ENCODE measurements at regions not wholly inside any gene's neighbourhood (a gene's known extent, or its start where the extent isn't known, plus 50 kb on each side); places are given as distances from the start of the nearest gene placed in this dataset.
"Not testable (repeated sequence)": the region's sequence is repeated elsewhere in the genome, so short reads cannot be mapped to it uniquely, and the experiment has no call there.

GRCh38 chr2:15820927-15821326 lies 119.4 kb upstream of the MYCN start:
- H3K27ac ChIP-seq: no peak overlapping the region
- H3K4me1 ChIP-seq: no peaks in the 10 kb centered on the region

GRCh38 chr2:15822151-15823044 lies 118.0 kb upstream of the MYCN start:
- H3K79me2 ChIP-seq: no peaks in the 10 kb centered on the region

More at GRCh38 chr2:15820927-15821326, 119.4 kb upstream of the MYCN start:
- no peaks in the 10 kb centered on the region for H3K9me3 ChIP-seq (ENCODE audit: control insufficient read depth, low read length)
- no peaks in the 10 kb centered on the region for H3K36me3 ChIP-seq (ENCODE audit: control insufficient read depth, insufficient read depth, low read length)
- H3K4me3 ChIP-seq (ENCODE audit: low read depth, low read length): no peak overlapping the region
- no peaks in the 10 kb centered on the region for H3K79me2 ChIP-seq
- H3K9ac ChIP-seq: no peak overlapping the region
- no peak overlapping the region for H2AFZ ChIP-seq
- H3K4me2 ChIP-seq (ENCODE audit: low read length): no peak overlapping the region
- TF ChIP-seq, protein P1, sequence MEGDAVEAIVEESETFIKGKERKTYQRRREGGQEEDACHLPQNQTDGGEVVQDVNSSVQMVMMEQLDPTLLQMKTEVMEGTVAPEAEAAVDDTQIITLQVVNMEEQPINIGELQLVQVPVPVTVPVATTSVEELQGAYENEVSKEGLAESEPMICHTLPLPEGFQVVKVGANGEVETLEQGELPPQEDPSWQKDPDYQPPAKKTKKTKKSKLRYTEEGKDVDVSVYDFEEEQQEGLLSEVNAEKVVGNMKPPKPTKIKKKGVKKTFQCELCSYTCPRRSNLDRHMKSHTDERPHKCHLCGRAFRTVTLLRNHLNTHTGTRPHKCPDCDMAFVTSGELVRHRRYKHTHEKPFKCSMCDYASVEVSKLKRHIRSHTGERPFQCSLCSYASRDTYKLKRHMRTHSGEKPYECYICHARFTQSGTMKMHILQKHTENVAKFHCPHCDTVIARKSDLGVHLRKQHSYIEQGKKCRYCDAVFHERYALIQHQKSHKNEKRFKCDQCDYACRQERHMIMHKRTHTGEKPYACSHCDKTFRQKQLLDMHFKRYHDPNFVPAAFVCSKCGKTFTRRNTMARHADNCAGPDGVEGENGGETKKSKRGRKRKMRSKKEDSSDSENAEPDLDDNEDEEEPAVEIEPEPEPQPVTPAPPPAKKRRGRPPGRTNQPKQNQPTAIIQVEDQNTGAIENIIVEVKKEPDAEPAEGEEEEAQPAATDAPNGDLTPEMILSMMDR (IDR thresholded peaks at IDR 0.05): no peak
- peaks cover 2% of the 10 kb centered on the region for H3K27me3 ChIP-seq (ENCODE audit: control insufficient read depth, insufficient read depth, low read length)

DNA sequence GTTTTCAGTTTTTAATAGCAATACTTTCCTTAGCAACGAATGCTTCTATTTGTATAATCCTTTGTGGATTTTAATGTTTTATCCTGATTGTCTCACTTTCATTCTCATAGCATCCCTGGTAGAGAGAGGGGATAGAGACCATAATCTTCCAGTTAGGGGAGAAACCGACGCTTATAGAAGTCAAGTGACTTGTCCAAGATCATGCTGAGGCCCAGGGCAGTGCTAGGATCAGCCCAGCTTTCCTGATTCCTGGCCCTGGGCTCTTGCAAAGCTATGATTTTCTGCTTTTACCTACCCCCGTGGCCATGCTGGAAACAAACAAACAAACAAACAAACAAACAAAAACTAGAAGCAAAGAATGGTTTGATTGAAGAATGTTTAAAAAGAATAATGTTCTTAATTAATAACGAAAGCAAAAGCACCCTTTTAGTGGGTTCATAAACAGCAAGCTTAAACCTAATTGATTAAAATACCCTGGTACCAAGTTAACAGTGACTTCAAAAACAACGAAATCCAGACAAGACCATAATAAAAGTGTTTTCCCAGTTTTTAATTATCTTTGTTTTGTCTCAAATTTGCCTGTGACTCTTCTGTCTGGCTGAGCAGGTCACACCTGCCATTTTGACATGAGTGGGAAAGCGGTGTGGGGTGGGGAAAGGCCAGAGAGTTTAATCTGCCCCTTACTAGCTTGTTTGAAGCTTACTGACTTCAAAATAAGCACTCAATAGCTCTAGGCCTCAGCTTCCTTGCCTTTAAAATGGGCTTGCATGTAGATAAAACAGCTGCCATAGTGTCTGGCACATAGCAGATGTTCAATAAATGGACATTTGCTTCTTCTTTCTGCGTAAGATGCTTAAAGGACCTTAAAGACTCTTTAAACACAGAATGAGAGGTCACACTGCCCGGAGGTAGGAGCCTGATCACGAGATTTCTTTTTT lies 116.6 kb upstream of the MYCN start:
- Histone ChIP-seq H2AFZ (no peak overlapping the region), H3K27me3 (ENCODE audit: control insufficient read depth, insufficient read depth, low read length) (no peaks in the 10 kb centered on the region)

More at GRCh38 chr2:15822151-15823044, 118.0 kb upstream of the MYCN start:
- Histone ChIP-seq H3K4me3 (ENCODE audit: low read depth, low read length) (no peak overlapping the region), H3K27me3 (ENCODE audit: control insufficient read depth, insufficient read depth, low read length) (peaks cover 2% of the 10 kb centered on the region), H2AFZ (no peak overlapping the region), H3K4me1 (no peaks in the 10 kb centered on the region), H3K9me3 (ENCODE audit: control insufficient read depth, low read length) (no peaks in the 10 kb centered on the region), H3K27ac (no peak overlapping the region), H3K9ac (no peak overlapping the region), H3K4me2 (ENCODE audit: low read length) (no peak overlapping the region), H3K36me3 (ENCODE audit: control insufficient read depth, insufficient read depth, low read length) (no peaks in the 10 kb centered on the region)
- TF ChIP-seq, protein P1 (IDR thresholded peaks at IDR 0.05): no peak

GRCh38 chr2:15824467-15824866 lies 115.9 kb upstream of the MYCN start:
- not testable (repeated sequence) for H3K9me3 ChIP-seq (ENCODE audit: control insufficient read depth, low read length); H3K36me3 ChIP-seq (ENCODE audit: control insufficient read depth, insufficient read depth, low read length); H3K27me3 ChIP-seq (ENCODE audit: control insufficient read depth, insufficient read depth, low read length); H3K4me3 ChIP-seq (ENCODE audit: low read depth, low read length); H3K4me1 ChIP-seq; H3K4me2 ChIP-seq (ENCODE audit: low read length); H3K79me2 ChIP-seq; H3K9ac ChIP-seq; H3K27ac ChIP-seq; H2AFZ ChIP-seq

More for the DNA sequence above, 116.6 kb upstream of the MYCN start:
- Histone ChIP-seq H3K9me3 (ENCODE audit: control insufficient read depth, low read length) (no peaks in the 10 kb centered on the region), H3K27ac (no peak overlapping the region), H3K4me1 (no peaks in the 10 kb centered on the region), H3K36me3 (ENCODE audit: control insufficient read depth, insufficient read depth, low read length) (no peaks in the 10 kb centered on the region), H3K9ac (no peak overlapping the region), H3K4me3 (ENCODE audit: low read depth, low read length) (no peak overlapping the region), H3K4me2 (ENCODE audit: low read length) (no peak overlapping the region), H3K79me2 (no peaks in the 10 kb centered on the region)
- TF ChIP-seq, protein P1 (IDR thresholded peaks at IDR 0.05): no peak
